ENCODE measurements at regions not wholly inside any gene's neighbourhood (a gene's known extent, or its start where the extent isn't known, plus 50 kb on each side); places are given as distances from the start of the nearest gene placed in this dataset.

DNA sequence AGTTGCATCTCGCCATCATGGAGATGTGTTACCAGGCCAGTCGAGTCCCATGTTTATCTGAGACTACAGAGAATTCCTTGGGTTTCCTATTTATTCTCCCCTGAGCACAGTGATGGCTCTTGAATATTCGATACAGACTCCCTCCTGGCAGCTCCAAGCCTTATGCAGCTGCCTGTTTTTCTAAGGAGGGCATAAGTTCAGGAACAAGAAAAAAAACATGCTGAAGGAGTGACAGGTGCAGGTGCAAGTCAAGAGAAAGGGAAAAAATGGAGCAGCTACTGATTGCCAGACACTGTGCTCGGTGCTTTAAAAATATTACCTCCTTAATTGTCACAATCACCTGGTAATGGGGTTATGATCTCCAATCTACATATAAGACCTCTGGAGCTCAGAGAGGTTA, 177.2 kb upstream of the DPP10 start:
- no peak for TF ChIP-seq EZH2phosphoT487 (IDR thresholded peaks at IDR 0.05; ENCODE audit: low read depth)
- TF ChIP-seq, protein P1, sequence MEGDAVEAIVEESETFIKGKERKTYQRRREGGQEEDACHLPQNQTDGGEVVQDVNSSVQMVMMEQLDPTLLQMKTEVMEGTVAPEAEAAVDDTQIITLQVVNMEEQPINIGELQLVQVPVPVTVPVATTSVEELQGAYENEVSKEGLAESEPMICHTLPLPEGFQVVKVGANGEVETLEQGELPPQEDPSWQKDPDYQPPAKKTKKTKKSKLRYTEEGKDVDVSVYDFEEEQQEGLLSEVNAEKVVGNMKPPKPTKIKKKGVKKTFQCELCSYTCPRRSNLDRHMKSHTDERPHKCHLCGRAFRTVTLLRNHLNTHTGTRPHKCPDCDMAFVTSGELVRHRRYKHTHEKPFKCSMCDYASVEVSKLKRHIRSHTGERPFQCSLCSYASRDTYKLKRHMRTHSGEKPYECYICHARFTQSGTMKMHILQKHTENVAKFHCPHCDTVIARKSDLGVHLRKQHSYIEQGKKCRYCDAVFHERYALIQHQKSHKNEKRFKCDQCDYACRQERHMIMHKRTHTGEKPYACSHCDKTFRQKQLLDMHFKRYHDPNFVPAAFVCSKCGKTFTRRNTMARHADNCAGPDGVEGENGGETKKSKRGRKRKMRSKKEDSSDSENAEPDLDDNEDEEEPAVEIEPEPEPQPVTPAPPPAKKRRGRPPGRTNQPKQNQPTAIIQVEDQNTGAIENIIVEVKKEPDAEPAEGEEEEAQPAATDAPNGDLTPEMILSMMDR (IDR thresholded peaks at IDR 0.05; ENCODE audit: low read depth, low read length): no peak

All from OCI-LY3 (cell line).